Ammon's horn (tissue), 1 donor: ENCODE measurements at regions not wholly inside any gene's neighbourhood (a gene's known extent, or its start where the extent isn't known, plus 50 kb on each side); places are given as distances from the start of the nearest gene placed in this dataset.
"Not testable (repeated sequence)": the region's sequence is repeated elsewhere in the genome, so short reads cannot be mapped to it uniquely, and the experiment has no call there.

ENCODE experiments used
- DNase-seq: peaks from one replicate; pipeline ENCODE4 v3.0.0-alpha.2; 2016; ENCODE audit warnings: low spot score

GRCh38 chr7:73175322-73175721 lies 89.5 kb upstream of the SPDYE9 start:
- not testable (repeated sequence) for DNase-seq

- DNase-seq = not testable (repeated sequence)
Observed at GRCh38 chr7:73170902-73171301, 85.1 kb upstream of the SPDYE9 start.

- DNase-seq = not testable (repeated sequence)
Observed at GRCh38 chr7:73170415-73170814, 84.6 kb upstream of the SPDYE9 start.

GRCh38 chr7:73166152-73166551 lies 80.3 kb upstream of the SPDYE9 start:
- DNase-seq = not testable (repeated sequence)

GRCh38 chr7:73162680-73163079 lies 76.8 kb upstream of the SPDYE9 start:
- not testable (repeated sequence) for DNase-seq

- not testable (repeated sequence) for DNase-seq
Observed at GRCh38 chr7:73161727-73162126, 75.9 kb upstream of the SPDYE9 start.

- not testable (repeated sequence) for DNase-seq
Observed at GRCh38 chr7:73157169-73157661, 71.4 kb upstream of the SPDYE9 start.

- not testable (repeated sequence) for DNase-seq
Observed at GRCh38 chr7:73156510-73157168, 70.8 kb upstream of the SPDYE9 start.

- DNase-seq = peak; percentile 81
Observed at GRCh38 chr7:73154586-73155038, 68.8 kb upstream of the SPDYE9 start.

GRCh38 chr7:73153921-73154585 lies 68.2 kb upstream of the SPDYE9 start:
- DNase-seq = not testable (repeated sequence)

GRCh38 chr7:73148570-73148969 lies 62.7 kb upstream of the SPDYE9 start:
- DNase-seq = not testable (repeated sequence)

GRCh38 chr7:73147681-73148080 lies 61.8 kb upstream of the SPDYE9 start:
- not testable (repeated sequence) for DNase-seq

- not testable (repeated sequence) for DNase-seq
Observed at GRCh38 chr7:73143993-73144392, 58.2 kb upstream of the SPDYE9 start.

- not testable (repeated sequence) for DNase-seq
Observed at GRCh38 chr7:73137922-73138321, 52.1 kb upstream of the SPDYE9 start.
